HG03196 (cell line): ENCODE measurements at regions not wholly inside any gene's neighbourhood (a gene's known extent, or its start where the extent isn't known, plus 50 kb on each side); places are given as distances from the start of the nearest gene placed in this dataset.
A peak's percentile ranks its signal among the peaks of the same experiment; 100 is the strongest.

ENCODE experiments used
- ATAC-seq: cut with Tn5 transposase; IDR thresholded peaks from one replicate; pipeline ENCODE4 v1.9.1; 2021; ENCODE audit not compliant: unreplicated experiment

DNA sequence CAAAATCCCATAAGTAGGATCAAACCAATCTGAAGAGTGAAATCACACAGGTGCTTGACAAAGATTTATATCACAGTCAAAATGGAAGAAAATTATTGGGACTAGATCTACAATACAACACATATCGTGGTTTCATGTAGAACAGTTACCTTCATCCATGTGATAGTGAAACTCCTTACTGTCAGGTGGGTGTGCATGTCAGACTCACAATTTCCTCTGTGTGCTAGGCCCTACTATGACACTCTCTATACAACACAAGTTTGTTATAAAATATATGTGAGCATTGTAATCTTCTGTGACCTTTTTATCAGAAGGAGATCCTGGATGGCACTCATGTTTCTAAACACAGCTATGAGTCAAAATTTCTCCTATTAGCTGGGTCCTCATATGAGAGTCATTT is 947.0 kb upstream of the TSPY4 start:
- no peak for ATAC-seq

GRCh38 chrY:8393246-8393645 is 944.0 kb upstream of the TSPY4 start:
- ATAC-seq = no peak

DNA sequence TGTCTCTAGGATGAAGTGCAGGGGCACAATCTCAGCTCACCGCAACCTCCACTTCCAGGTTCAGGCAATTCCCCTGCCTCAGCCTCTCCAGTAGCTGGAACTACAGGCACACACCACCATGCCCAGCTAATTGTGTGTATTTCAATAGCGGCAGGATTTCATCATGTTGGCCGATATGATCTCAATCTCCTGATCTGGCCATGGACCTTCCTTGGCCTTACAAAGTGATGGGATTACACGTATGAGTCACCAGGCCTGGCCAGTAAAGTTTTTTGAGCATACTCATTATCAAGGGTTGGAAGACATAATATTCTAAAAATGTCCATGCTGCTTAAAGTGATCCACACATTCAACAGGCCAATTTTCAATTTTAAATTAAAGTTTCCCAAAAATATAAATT is 914.4 kb upstream of the TSPY4 start:
- no peak for ATAC-seq

GRCh38 chrY:8426433-8426832 is 910.8 kb upstream of the TSPY4 start:
- ATAC-seq = no peak

GRCh38 chrY:8437510-8437909 is 899.8 kb upstream of the TSPY4 start:
- ATAC-seq = peak; percentile 61

- no peak for ATAC-seq
These were observed 895.2 kb upstream of the TSPY4 start for GRCh38 chrY:8442097-8442496.

DNA sequence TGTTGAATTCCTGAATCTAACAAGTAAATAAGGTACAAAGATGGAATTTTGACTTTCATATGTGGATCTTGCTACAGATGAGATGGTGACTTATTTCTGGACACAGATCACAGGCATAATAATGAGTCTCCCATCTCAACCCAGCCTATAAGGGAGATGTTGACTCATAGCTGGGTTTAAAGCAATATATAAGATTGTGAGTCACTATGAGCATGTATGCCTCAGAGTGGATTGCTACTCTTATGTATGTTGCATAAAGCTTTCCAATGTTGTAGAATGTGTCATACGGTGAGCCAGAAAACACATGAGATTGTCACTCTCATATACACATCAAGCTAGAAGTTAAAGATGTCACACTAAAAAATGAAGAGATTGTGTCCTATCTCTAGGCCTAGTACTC is 884.3 kb upstream of the TSPY4 start:
- ATAC-seq = no peak

DNA sequence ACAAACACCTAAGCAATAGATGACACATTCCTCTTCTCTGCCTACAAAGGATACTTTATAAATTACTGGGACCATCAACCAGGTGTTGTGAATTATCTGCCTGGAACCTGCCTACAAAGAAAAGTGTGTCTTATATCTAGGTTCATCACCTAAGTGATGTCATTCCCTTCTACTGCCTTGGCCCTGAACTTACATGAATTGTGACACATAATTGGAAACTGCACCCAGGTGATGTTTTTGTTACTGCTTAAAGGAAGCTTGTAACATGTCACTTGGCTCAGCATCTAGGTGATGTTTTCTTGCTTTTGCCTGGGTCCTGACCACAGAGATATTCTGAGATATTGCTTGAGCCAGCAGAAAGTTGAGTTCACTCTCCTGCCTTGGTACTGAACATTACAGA is 870.5 kb upstream of the TSPY4 start:
- no peak for ATAC-seq

GRCh38 chrY:8470249-8470648 is 867.0 kb upstream of the TSPY4 start:
- no peak for ATAC-seq

GRCh38 chrY:8479141-8479540 is 858.1 kb upstream of the TSPY4 start:
- no peak for ATAC-seq

- ATAC-seq = no peak
These were observed 848.3 kb upstream of the TSPY4 start for GRCh38 chrY:8488955-8489354.

DNA sequence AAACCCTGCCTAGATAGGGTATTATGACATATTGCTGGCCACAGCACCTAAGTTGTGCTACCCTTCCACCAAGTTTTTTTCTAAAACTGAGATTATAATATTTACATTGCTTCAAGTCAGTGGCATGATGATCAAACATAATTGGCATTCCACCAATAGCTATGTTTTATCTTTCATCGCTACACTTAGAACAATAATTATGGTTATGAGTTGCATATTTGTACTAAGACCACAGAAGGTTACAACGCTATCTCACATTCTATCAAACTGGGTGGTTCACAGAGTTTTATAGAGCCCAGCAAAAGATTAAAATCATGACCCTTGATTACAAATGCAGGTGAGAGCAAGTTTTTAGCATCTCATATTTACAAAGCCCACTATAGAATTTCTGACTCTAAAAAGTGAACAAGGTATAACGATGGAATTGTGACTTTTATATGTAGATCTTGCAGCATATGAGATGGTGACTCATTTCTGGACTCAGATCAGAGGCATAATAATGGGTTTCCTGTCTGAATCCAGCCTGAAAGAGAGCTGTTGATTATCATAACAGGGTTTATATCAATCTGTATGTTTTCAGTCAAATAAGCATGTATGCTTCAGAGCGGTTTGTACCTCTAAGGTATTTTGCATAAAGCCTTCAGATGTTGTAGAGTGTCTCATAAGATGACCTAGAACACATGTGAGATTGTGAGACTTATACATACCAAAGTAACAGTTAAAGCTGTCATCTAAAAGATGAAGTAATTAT is 847.2 kb upstream of the TSPY4 start:
- ATAC-seq = no peak

GRCh38 chrY:8494396-8494795 is 842.9 kb upstream of the TSPY4 start:
- no peak for ATAC-seq

DNA sequence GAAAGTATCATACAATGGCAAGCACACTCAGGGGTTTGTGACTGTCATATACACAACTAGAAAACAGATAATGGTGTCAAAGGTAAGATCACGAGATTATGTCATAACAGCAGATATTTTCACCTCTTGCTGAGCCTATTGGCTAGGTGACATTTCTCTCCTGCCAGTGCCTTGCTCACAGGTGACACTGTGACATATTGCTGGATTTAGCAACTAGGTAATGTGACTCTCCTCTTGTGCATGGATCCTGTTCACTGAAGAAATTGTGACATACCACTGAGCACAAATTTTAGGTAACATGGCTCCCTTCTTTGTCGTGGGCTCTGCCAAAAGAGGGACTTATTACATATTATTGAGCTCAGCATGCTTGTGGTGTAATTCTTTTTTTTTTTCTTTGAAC is 842.0 kb upstream of the TSPY4 start:
- ATAC-seq = no peak

GRCh38 chrY:8500888-8501287 is 836.4 kb upstream of the TSPY4 start:
- no peak for ATAC-seq

GRCh38 chrY:8533468-8533867 is 803.8 kb upstream of the TSPY4 start:
- no peak for ATAC-seq

DNA sequence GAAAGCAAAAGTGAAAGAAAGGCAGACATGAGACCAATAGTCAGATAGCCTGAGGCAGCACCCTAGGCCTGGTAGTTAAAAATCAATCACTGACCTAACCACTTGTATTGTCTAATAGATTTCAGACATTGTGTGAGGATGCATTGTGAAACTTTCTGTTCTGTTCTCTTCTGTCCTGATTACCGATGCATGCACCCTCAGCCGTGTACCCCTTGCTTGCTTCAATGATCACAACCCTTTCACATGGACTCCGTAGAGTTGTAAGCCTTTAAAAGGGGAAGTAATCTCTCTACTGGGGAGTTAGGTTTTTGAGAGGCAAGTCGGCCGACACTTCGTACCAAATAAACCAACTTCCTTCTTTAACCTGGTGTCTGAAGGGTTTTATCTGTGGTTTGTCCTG is 801.6 kb upstream of the TSPY4 start:
- peak; percentile 98 for ATAC-seq

- ATAC-seq = no peak
These were observed 801.0 kb upstream of the TSPY4 start for GRCh38 chrY:8536277-8536676.

GRCh38 chrY:8541306-8541705 is 796.0 kb upstream of the TSPY4 start:
- no peak for ATAC-seq

DNA sequence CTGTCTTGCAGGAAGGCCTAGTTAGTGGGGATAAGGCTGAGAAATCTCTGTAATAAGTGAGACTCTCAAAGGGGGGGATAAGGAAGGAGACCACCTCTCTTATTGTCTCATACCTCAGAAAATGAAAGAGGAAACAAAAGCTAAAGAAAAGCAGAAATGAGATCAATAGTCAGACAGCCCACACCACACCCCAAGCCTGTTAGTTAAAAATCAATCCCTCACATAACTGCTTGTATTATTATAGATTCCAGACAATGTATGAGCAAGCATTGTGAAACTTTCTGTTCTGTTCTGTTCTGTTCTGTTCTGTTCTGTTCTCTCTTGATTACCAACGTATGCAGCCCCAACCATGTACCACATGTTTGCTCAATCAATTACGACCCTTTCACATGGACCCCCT is 792.5 kb upstream of the TSPY4 start:
- ATAC-seq = no peak

DNA sequence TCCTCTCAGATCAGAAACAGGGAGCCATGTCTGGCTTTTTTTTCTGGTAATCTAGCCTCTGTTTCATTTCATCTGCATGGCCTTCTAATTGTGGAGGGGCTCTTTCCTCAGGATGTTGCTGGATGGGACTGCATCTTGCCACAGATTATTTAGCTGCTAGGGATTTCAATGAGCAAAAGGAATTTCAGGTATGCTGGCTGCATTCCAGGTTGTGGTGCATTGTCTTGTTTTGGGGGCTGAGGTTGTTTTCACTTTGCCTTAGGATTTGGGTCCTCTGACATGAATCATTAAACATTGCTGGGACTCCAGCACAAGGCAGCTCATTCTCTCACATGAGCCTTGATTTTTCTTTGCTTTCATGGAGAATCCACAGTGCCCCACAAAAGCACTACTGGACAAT is 789.3 kb upstream of the TSPY4 start:
- ATAC-seq = no peak

- ATAC-seq = no peak
These were observed 785.9 kb upstream of the TSPY4 start for GRCh38 chrY:8551323-8551722.

DNA sequence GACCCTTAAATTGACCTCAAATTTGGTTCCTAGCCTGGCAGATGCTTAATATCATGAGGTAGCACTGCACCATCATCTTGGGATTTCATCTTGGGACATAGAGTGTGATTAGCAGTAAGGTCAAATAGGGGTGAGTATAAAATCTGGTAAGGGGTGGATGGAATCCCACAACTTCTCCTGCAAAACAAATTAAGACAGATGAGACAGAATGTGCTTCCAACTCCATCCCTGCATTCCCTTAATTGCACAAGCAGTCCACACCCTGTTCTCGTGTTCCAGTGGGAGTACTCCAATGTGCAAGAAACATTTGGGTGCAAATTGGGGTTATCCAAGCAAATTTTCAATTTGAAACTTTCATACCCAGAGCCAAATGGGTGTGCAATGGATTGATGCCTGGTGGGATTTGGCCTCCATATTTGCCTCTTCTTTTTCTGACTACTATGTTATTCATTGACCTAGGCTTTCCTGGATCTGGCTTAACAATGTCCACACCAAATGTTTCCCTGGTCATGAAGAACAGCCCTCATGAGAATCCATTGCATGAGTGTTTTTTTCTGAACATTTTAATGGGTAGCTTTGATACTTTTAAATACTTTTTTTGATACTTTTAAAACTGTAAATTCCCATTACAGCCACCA is 785.0 kb upstream of the TSPY4 start:
- no peak for ATAC-seq
